HEK293T (cell line): ENCODE measurements at regions not wholly inside any gene's neighbourhood (a gene's known extent, or its start where the extent isn't known, plus 50 kb on each side); places are given as distances from the start of the nearest gene placed in this dataset.

Experiments used
- ARNT ChIP-seq: fragments of 450-650 bp; IDR thresholded peaks from 2 replicates; pipeline ENCODE4 v1.6.1; 2017; ENCODE audit warnings: mild to moderate bottlenecking
- BHLHE40 ChIP-seq: fragments of 450-650 bp; IDR thresholded peaks from 2 replicates; pipeline ENCODE4 v1.6.1; 2016; ENCODE audit warnings: mild to moderate bottlenecking, moderate library complexity, borderline replicate concordance
- ELF4 ChIP-seq: fragments of 450-650 bp; IDR thresholded peaks from 2 replicates; pipeline ENCODE4 v1.6.1; 2017; ENCODE audit warnings: antibody characterized with exemption
- FOXK2 ChIP-seq: fragments of 450-650 bp; IDR thresholded peaks from 2 replicates; pipeline ENCODE4 v1.6.1; 2016; ENCODE audit warnings: mild to moderate bottlenecking
- FOXM1 ChIP-seq: fragments of 450-650 bp; IDR thresholded peaks from 2 replicates; pipeline ENCODE4 v1.6.1; 2017; ENCODE audit warnings: mild to moderate bottlenecking, borderline replicate concordance
- LEF1 ChIP-seq: fragments of 450-650 bp; IDR thresholded peaks from 2 replicates; pipeline ENCODE4 v1.6.1; 2017; ENCODE audit warnings: mild to moderate bottlenecking, borderline replicate concordance
- NFRKB ChIP-seq: fragments of 450-650 bp; IDR thresholded peaks from 2 replicates; pipeline ENCODE4 v1.6.1; 2016; ENCODE audit warnings: mild to moderate bottlenecking, moderate library complexity
- TARDBP ChIP-seq: fragments of 450-650 bp; IDR thresholded peaks from 2 replicates; pipeline ENCODE4 v1.6.1; 2016
- ZNF384 ChIP-seq: fragments of 450-650 bp; IDR thresholded peaks from 2 replicates; pipeline ENCODE4 v1.6.1; 2016

DNA sequence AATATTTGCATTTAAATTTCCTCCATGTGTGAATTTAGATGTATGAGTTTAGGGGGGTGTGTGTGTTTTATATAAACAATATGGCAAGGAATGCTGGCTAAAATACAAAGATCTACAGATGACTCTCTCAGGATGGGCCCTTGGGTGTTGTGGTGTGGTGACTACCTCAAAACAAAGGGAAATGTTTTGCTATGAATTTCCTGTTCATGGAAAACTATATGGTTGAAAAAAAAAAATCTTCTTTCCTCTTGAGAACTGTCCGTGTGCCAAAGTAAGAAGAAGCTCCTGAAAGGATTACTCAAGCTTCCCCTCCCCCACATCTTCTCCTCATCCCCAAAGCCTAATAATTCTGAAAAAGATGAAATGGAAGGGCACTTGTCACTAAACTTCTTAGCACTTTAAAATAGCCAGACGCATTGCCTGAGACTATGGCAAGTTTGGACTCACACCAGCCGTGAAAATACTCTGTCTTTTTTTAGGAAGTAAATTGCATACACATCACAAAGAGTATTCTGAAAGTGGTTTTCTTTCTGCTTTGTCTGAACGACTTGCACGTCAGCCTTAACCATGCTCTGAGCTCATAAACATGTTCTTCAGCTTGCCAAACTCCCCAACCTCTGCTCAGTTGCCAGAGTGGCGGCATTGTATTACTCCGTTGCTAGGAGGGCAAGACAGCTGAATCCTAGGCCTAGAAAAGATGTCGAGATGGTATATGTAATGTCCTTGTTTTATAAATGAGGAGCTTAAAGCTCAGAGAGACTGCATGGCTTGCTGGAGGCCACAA lies 250.4 kb upstream of the JADE1 start:
- TF ChIP-seq LEF1, result no peak
- no peak for TF ChIP-seq ZNF384
- no peak for TF ChIP-seq ELF4
- no peak for TF ChIP-seq FOXM1
- no peak for TF ChIP-seq TARDBP
- TF ChIP-seq ARNT, result no peak
- no peak for TF ChIP-seq BHLHE40
- no peak for TF ChIP-seq FOXK2
- TF ChIP-seq NFRKB, result no peak
